ENCODE measurements at regions not wholly inside any gene's neighbourhood (a gene's known extent, or its start where the extent isn't known, plus 50 kb on each side); places are given as distances from the start of the nearest gene placed in this dataset.

DNA sequence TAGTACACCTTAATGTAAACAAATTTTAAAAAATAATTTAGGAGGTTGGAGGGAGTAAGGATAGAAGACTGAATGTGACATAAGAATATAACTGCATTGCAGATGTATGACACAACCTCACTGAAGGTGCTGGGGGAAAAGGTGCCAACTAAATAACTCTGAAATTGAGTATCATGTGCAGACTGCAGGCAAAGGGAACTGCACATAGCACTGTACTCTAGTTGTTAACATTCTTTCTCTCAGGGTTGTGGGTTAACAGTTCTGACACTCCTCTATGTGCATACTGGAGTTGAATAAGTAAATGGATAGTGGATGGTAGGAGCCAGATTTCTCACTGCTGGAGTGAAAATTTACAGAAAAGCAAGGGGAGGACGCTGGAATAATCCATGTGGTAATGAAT is 451.9 kb upstream of the CDH4 start:
- TF ChIP-seq, protein P1, sequence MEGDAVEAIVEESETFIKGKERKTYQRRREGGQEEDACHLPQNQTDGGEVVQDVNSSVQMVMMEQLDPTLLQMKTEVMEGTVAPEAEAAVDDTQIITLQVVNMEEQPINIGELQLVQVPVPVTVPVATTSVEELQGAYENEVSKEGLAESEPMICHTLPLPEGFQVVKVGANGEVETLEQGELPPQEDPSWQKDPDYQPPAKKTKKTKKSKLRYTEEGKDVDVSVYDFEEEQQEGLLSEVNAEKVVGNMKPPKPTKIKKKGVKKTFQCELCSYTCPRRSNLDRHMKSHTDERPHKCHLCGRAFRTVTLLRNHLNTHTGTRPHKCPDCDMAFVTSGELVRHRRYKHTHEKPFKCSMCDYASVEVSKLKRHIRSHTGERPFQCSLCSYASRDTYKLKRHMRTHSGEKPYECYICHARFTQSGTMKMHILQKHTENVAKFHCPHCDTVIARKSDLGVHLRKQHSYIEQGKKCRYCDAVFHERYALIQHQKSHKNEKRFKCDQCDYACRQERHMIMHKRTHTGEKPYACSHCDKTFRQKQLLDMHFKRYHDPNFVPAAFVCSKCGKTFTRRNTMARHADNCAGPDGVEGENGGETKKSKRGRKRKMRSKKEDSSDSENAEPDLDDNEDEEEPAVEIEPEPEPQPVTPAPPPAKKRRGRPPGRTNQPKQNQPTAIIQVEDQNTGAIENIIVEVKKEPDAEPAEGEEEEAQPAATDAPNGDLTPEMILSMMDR (IDR thresholded peaks at IDR 0.05): no peak
- TF ChIP-seq, protein P2, sequence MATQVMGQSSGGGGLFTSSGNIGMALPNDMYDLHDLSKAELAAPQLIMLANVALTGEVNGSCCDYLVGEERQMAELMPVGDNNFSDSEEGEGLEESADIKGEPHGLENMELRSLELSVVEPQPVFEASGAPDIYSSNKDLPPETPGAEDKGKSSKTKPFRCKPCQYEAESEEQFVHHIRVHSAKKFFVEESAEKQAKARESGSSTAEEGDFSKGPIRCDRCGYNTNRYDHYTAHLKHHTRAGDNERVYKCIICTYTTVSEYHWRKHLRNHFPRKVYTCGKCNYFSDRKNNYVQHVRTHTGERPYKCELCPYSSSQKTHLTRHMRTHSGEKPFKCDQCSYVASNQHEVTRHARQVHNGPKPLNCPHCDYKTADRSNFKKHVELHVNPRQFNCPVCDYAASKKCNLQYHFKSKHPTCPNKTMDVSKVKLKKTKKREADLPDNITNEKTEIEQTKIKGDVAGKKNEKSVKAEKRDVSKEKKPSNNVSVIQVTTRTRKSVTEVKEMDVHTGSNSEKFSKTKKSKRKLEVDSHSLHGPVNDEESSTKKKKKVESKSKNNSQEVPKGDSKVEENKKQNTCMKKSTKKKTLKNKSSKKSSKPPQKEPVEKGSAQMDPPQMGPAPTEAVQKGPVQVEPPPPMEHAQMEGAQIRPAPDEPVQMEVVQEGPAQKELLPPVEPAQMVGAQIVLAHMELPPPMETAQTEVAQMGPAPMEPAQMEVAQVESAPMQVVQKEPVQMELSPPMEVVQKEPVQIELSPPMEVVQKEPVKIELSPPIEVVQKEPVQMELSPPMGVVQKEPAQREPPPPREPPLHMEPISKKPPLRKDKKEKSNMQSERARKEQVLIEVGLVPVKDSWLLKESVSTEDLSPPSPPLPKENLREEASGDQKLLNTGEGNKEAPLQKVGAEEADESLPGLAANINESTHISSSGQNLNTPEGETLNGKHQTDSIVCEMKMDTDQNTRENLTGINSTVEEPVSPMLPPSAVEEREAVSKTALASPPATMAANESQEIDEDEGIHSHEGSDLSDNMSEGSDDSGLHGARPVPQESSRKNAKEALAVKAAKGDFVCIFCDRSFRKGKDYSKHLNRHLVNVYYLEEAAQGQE (IDR thresholded peaks at IDR 0.05; ENCODE audit: insufficient read depth in 1 of 2, low read depth in 2 of 2, low read length in 1 of 2): no peak
- TF ChIP-seq POLR2AphosphoS5 (IDR thresholded peaks at IDR 0.05; ENCODE audit: low read depth, low read length) (no peak), SIN3A (IDR thresholded peaks at IDR 0.05; ENCODE audit: borderline replicate concordance, insufficient read depth, low read depth, low read length) (no peak), TCF7L2 (IDR thresholded peaks at IDR 0.05; ENCODE audit: low read depth, low read length) (no peak)

All from Panc1 (cell line).